NCI-H1092 treated with DMSO at 0.1 percent for 48 hours (cell line): ENCODE measurements at regions not wholly inside any gene's neighbourhood (a gene's known extent, or its start where the extent isn't known, plus 50 kb on each side); places are given as distances from the start of the nearest gene placed in this dataset.
"Not testable (repeated sequence)": the region's sequence is repeated elsewhere in the genome, so short reads cannot be mapped to it uniquely, and the experiment has no call there.

ENCODE experiments used
- DNase-seq: peaks from one replicate; lab custom pipeline; 2025; lab: John Stamatoyannopoulos, UW

DNA sequence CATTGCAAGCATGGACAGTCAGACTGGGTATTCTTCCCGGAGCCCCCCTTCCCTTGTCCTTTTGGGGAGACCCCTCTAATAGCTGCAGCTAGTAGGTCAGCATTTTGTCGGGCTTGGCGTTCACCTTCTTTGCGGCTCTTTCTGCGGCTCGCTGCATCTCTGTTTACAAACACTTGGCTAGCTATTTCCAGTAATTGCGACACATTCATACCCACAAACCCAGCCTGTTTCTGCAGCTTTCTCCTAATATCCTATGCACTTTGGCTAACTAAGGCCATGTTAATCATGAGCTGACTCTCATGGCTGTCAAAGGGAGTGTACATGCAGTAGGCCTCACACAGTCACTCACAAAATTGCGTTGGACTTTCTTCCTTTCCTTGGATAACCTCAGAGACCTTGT, 716.4 kb downstream of the AMY1C start:
- no peak for DNase-seq

DNA sequence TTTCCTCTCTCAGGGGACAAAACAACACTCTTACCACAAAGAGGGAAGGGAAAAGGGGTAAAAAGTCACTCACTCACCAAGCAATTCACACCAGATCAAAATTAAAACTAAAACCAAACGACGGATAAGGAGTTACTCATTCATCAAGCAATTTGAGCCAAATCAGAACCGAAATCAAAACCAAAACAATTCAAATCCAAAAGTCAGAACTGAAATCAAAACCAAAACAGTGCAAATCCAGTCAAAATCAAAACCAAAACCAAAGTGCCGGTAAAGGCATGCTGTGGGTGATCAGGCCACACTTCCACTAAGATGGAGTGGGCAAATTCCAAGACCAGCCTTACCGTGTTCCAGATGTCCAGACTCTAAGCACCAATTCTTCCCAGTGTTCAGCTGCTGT, 717.9 kb downstream of the AMY1C start:
- DNase-seq, result no peak

DNA sequence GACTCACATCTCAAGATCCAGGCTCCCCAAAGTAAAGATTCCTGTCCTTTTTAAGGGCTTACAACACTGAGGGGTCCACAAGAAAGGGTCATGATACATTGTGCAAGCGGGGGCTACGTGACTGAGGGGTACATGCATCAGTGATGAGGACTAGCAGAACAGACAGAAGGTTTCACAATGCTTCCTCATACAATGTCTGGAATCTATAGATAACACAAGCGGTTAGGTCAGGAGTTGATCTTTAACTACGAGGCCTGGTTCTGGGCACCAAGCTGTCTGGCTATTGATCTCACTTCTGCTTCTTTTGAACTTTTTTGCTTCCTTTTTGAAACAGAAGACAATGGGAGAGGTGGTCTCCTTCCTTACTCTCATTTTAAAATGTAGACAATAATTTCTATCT, 718.6 kb downstream of the AMY1C start:
- no peak for DNase-seq

DNA sequence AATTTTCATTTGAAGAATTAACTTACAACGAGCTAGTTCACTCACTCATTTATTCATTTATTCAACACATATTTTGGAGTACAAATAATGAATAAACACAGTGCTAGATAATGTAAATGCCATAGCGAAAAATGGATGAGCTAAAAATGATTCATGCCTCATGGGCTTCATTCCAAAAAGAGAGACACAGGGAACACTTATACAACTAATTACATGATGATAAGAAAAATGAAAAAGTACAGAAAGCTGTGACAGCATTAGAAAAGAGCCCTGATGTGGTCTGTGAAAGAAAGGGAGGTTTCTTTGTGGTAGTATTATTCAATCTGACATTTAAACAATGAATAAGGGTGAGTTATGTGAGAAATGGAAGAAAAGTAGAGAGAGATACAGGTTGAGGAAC, 726.4 kb downstream of the AMY1C start:
- no peak for DNase-seq

DNA sequence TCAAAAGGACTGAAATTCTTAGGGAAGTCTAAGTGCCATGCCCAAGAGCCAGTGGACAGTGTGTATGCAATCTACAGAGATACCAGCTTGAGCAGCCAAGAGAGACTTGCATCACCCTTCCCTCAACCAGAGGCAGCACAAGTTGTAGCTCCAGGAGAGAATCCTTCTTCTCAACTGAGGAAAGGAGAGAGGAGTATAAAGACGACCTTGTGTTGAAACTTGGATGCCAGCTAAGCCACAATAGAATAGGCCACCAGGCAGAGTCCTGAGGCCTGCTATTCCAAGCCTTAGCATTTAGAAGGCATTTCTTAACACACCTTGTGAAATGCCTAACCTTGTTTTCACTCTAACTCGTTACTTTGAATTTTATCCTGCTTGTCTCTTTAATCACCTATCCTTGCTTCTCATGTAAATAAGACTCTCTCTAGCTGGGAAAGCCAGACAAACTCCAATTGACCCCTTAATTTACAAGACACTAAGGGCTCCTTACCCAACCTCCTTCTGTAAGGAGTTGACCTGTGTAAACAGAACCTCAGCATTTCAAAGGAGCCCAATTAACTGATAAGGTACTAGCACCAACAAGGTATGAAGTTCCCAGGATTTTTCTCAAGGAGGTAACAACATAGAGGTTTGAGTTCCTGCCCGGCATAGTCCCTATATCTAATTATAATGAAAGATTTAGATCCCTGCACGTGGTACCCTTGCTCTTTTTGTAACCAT, 738.8 kb downstream of the AMY1C start:
- DNase-seq, result no peak

DNA sequence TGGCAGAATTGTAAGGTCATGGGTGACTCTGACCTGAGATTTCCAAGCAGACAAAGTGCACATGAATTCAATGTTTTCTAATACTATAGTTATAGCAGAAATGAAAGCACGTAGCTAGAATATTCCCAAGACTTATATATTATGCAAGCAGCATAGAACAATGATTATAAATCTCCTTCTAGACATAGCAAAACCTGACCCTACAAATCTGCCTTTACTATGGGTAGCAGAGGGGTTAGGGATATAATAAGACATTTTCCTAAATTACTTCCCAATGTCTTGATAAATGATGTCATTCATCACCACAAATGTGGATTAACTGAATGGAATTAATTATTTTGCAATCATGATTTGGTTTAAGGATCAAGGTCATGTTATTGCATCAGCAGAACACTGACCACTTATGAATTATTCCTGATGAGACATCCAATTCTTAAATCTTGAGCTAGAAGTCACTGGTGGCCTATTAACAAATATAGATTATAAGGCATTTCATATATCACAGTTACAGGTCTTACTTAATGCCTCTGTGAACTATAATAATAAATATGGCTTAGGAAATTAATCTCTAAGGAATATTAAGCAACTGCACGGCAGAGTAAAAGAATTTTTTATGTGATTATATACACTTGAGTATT, 776.6 kb downstream of the AMY1C start:
- no peak for DNase-seq

DNA sequence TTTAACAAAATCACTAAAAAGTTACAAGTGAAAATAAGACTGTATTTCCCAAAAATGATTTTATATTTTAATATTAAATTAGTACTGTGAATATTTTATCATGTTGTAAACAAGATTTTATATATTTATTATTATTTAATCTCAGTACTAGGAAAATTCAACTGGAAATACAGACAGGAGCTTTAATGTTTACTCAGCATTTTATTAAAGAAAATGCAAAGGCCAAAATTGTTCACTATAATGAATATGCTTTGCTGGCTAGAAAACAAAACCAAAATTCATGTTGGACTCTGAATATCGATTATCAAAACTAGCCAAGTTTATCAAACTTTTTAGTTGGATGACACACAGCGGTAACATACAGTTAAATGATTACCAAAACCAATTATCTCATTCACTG, 782.3 kb downstream of the AMY1C start:
- no peak for DNase-seq

DNA sequence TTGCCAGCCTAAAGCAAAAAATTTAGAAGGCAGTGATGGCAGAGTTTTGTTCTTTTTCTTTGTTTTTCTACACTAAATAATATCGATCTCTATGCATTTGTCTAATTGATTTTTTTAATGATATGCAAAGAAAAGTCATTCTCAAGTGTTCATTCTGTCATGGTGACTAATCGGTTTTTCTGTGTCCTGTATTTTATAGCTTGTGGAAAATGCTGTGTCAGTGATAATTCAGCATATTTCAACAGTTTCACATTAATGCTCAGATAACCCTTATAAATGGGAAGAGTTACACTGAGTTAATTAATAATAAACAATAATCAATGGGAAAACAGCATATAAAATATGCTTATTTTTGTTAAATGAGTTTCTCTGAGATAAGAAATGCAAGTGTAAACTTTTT, 824.9 kb downstream of the AMY1C start:
- no peak for DNase-seq

DNA sequence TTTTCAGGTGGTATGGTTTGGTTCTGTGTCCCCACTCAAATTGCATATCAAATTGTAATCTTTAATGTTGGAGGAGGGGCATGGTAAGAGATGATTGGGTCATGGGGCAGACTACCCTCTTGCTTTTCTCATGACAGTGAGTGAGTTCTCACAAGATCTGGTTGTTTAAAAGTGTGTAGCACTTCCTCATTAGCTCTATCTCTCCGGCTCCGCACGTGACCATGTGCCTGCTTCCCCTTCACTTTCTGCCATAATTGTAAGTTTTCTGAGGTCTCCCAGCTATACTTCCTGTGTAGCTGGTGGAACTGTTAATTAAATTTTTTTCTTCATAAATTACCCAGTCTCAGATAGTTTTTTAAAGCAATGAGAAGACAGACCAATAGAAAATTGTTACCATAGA, 843.2 kb downstream of the AMY1C start:
- no peak for DNase-seq

DNA sequence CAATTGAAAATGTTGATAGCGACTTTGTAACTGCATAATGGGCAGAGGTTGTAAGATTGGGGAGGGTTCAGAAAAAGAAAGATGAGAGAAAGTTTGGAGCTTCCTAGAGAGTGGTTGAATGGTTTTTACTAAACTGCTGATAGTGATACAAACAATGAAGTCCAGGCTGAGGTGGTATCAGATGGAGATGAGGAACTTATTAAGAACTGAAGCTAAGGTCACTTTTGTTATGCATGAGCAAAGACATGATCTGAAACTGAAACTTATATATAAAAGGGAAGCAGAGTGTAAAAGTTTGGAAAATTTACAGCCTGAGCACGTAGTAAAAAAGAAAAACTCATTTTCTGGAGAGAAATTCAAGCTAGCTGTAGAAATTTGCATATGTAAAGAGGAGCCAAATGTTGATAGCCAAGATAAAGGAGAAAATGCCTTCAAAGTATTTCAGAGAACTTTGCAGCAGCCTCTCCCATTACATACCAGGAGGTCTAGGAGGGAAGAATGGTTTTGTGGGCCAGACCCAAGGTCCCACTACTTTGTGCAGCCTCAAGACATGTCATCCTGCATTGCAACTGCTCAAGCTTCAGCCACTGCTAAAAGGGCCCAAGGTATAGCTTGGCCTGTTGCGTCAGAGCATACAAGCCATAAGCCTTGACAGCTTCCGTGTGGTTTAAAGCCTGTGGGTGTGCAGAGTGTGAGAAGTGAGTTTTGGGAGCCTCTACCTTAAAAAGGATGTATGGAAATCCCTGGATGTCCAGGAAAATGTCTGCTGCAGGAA, 843.9 kb downstream of the AMY1C start:
- no peak for DNase-seq

DNA sequence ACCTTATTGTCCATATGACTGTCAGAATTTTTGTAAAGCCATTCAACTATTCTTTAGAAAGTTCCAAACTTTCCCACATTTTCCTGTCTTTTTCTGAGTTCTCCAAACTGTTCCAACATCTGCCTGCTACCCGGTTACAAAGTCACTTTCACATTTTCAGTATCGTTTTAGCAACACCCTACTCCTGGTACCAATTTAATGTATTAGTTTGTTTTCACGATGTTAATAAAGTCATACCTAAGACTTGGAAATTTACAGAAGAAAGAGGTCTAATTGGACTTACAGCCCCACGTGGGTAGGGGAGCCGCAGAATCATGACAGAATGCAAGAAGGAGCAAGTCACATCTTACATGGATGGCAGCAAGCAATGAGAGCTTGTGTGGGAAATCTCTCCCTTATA, 867.8 kb downstream of the AMY1C start:
- DNase-seq, result no peak

DNA sequence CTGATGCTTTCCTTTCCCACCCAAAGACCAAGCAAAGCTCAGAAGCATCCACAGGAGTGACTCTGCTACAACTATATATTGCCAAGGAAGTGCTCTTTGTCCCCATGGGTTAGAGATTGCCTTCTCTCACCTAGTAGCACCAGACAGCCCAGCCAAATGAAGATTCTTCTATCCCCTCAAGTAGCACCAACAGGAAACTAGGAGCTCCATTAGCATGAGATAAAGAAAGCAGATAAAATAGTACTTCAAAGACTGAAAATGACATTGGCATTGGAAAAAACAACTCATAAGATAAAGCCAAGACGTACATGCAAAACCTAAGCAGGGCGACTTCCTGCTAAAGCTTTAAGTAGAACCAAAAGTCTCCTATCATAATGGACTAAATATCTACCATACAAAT, 871.5 kb downstream of the AMY1C start:
- DNase-seq, result no peak

DNA sequence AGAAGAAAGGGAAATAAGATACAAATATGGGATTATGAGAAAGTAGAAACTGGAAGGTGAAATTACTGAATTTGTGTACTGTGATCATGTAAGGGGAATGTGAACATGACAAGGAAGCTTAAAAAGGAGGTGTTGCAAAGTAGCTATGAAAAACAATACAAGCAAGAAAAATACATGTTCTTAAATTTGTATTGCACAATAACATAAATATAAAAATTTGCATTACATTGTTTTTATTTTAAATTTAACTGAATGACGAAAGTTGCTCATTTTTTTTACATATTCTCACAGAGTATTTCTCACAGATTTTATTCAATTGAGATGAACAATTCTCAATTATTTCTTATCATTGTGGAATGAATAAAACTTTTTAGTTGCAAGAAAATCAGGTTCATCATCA, 874.8 kb downstream of the AMY1C start:
- no peak for DNase-seq

DNA sequence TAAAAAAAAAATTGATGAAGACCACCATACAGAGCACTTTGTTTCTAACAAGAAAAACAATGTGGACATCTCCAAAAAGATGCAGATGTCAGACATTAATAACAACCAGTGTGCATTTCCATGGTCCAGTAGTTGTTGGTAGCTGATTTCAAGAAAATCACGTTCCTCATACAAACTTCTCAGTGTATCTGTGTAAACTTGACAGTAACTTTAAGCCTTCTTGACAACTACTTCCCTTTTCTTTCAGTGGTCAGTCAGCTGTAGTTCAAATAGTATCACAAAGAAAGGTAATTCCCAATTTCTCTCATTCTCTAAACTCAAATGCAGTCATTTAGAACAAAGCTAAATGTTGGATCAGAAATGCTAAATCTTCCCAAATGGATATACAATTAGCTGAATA, 879.9 kb downstream of the AMY1C start:
- no peak for DNase-seq

DNA sequence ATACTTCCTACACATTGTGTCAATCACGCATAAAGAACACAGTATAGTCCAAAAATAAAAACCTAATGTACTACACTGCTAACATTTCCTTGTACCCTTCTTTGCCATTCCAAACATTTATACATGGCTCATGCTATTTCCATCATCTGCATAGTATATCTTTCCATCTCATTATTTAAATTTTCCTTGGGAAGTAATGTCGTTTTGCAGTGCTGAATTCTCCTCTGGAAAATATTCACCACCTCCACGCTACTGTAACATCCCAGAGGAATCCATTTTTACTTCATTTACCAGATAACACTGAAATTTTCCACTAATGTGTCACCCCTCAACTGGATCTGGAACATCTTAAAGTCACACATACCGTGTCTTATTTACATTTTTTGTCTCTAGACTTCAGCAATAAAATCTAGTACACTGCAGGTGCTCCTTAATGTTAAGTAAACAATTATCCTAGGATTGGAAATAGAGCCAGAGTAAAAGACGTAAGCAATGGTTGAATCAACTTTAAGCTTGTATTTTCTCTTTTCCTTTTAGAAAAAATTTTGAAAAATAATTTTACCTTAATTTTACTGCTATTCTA, 881.0 kb downstream of the AMY1C start:
- DNase-seq, result peak; percentile 30

DNA sequence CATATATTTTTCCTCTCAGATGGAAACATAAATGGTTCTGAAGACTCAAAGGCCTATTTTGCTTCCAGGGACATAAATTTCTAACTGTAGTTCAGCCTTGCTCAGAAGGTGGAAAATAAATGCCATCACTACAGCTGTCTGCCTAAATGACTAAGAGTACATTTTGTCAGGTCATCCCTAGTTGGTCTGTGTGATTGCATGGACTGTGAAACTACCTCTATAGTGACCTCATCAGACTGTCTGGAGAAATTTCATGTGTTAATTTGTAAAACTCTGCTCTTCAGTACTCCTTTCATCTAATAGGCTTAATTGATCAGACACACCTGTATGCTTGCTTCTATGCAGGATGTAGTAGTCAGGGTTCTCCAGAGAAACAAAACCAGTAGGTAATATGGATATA, 886.9 kb downstream of the AMY1C start:
- DNase-seq, result no peak

DNA sequence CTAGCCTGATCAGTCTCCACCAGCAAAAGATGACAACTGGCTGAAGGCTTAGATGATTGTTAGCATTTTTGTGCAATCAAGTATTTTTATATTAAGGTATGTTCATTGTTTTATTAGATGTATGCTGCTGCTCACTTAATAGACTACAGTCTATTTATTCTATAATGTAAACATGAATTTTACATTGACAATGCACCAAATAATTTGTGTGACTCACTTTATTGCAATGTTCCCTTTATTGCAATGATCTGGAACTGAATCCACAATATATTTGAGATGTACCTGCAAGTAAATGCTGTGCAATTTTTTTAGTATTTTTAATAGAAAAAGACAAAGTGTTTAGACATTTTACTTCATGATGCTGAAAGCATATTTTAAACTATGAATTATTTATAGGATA, 896.5 kb downstream of the AMY1C start:
- DNase-seq, result no peak

DNA sequence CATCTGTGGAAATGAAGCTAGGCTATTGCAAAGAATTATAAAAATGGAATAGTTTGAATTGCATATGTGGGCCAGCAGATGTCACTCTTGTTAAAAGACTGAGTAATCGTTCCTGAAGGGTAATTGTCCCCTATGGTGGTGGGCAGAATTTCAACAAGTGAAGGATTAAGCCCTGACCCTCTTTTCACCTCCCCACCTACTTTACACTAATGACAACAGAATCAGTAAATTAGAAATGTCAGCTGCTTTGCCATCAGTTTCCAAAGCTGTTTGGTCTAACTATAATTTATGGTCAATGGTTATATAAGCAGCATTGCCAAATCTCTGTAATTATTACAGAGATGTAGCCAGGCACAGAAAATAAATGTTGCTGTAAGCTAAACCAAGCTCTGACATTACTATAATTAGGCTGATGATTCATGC, 898.6 kb downstream of the AMY1C start:
- DNase-seq, result peak; percentile 66

DNA sequence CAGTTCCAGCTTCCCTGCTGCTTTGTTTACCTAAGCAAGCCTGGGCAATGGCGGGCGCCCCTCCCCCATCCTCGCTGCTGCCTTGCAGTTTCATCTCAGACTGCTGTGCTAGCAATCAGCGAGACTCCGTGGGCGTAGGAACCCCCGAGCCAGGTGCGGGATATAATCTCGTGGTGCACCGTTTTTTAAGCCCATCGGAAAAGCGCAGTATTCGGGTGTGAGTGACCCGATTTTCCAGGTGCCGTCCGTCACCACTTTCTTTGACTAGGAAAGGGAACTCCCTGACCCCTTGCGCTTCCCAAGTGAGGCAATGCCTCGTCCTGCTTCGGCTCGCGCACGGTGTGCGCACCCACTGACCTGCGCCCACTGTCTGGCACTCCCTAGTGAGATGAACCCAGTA, 914.7 kb downstream of the AMY1C start:
- not testable (repeated sequence) for DNase-seq

DNA sequence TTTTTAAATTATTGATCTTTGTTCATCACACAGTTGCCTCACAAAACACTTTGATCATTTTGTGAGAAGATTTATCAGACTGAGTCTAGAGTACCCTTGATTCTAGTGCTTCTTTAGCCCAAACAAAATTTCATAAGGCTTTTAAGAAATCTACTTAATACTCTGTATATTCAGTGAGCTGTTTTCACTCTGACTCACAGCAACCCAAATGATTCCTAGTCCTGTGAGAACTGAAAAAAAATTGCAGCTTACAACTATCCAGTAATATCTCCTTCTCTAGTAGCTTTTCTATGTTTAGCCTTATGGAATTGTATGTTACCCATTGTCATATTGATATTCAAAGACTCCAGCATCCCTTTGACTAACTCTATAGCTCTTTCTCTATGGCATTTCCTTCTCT, 915.6 kb downstream of the AMY1C start:
- DNase-seq, result no peak

DNA sequence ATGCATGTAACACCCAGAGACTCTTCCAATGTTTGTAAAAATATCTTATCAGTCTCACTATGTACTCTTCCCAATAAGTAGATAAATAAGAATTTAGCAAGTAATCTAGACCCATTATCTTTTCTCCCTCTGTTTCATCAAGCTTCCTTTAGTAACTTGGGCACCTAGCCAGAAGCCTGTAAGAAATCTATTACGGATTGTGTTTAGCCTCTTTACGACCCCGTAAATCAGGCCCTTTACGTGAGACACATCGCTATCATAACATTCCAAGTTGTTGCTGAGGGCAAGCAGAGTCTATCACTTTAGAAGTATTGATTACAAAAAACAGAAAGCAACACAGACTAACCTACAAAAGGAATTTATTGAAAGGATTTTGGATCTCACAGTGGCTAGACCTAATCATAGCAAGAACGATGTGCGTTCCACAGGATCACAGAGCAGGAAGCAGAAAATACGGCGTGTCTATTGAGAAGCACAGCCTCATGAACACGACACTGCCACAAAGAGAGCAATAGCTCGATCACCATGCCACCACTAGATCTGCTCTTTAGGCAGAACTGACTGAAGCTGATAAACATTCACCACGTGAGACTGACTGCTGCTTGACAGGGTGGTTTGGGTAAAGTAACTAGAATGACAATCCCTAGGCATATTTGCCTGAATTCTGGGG, 922.1 kb downstream of the AMY1C start:
- no peak for DNase-seq

DNA sequence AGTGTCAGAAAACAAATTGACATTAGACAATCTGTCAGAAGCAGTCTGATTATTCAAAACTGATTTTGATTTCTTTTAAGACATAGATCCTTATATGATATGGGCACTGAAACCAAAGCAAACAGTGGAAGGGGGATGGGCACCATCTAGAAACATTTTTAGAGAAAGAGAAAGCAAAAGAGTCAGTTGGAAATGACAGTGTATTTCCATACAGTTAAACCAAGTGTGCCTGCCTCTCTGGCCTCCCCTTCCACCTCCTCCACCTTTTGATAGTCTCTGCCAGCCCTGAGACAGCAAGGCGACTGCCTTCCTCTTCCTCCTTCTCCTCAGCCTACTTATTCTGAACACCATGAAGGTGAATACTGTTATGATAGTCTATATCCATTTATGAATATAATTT, 949.7 kb downstream of the AMY1C start:
- no peak for DNase-seq
